ENCODE measurements at regions not wholly inside any gene's neighbourhood (a gene's known extent, or its start where the extent isn't known, plus 50 kb on each side); places are given as distances from the start of the nearest gene placed in this dataset.

- TF ChIP-seq CTCF (conservative IDR thresholded peaks at IDR 0.05; ENCODE audit: low read depth in 2 of 2), result no peak
- TF ChIP-seq REST (IDR thresholded peaks at IDR 0.05; ENCODE audit: unreplicated experiment), result no peak
- no peak for TF ChIP-seq ETS1 (IDR thresholded peaks at IDR 0.05)
- no peak for TF ChIP-seq STAT1 (IDR thresholded peaks at IDR 0.05; ENCODE audit: unreplicated experiment)
- TF ChIP-seq NANOG (IDR thresholded peaks at IDR 0.05; ENCODE audit: borderline replicate concordance), result no peak
Observed at GRCh38 chr4:28918871-28919270, 1801.3 kb upstream of the PCDH7 start (continued).

GRCh38 chr4:28921886-28922285 is 1798.3 kb upstream of the PCDH7 start:
- H3K36me3 ChIP-seq (ENCODE audit: insufficient read depth), result no peaks in the 10 kb centered on the region
- no peaks in the 10 kb centered on the region for H3K36me3 Mint-ChIP-seq (ENCODE audit: low read depth)
- H3K27me3 ChIP-seq (ENCODE audit: insufficient read depth), result no peaks in the 10 kb centered on the region
- no peaks in the 10 kb centered on the region for H4K20me1 ChIP-seq (replicated peaks; ENCODE audit: insufficient read depth)
- H3K27ac Mint-ChIP-seq, result no peak overlapping the region
- H3K9me3 Mint-ChIP-seq, result no peaks in the 10 kb centered on the region
- H3K4me1 Mint-ChIP-seq, result no peaks in the 10 kb centered on the region
- H3K27me3 Mint-ChIP-seq (ENCODE audit: insufficient read depth, low read depth, poor library complexity), result no peaks in the 10 kb centered on the region
- H3K4me3 Mint-ChIP-seq, result no peak overlapping the region
- H3K4me1 ChIP-seq (ENCODE audit: insufficient read depth), result peaks cover 4% of the 10 kb centered on the region; the same call in 1 of the 2 replicates
- H3F3A ChIP-seq (replicated peaks; ENCODE audit: low read depth), result no peaks in the 10 kb centered on the region
- no peak overlapping the region for H3K4me2 ChIP-seq
- DNase-seq (ENCODE audit: low spot score), result no peak
- H3K27ac ChIP-seq (ENCODE audit: low read depth), result no peak overlapping the region
- no peak for ATAC-seq
- H3K9me2 ChIP-seq (ENCODE audit: insufficient read depth), result no peaks in the 10 kb centered on the region
- H3K4me3 ChIP-seq, result no peak overlapping the region
- no peaks in the 10 kb centered on the region for H3K79me2 ChIP-seq (replicated peaks; ENCODE audit: insufficient read depth)
- H2AFZ ChIP-seq, result no peak overlapping the region
- no peak for TF ChIP-seq EZH2phosphoT487 (IDR thresholded peaks at IDR 0.05; ENCODE audit: unreplicated experiment)
- no peak for TF ChIP-seq JUNB (IDR thresholded peaks at IDR 0.05; ENCODE audit: unreplicated experiment)
- TF ChIP-seq ZNF114 (CRISPR knock-in tag; IDR thresholded peaks at IDR 0.05), result no peak
- TF ChIP-seq POLR2AphosphoS5 (IDR thresholded peaks at IDR 0.05; ENCODE audit: low read depth), result no peak
- no peak for TF ChIP-seq CTCF (conservative IDR thresholded peaks at IDR 0.05; ENCODE audit: low read depth in 2 of 2)
- no peak for TF ChIP-seq ETS1 (IDR thresholded peaks at IDR 0.05)
- TF ChIP-seq CREB1 (CRISPR knock-in tag; IDR thresholded peaks at IDR 0.05; ENCODE audit: low read depth), result no peak
- TF ChIP-seq EZH2 (IDR thresholded peaks at IDR 0.05; ENCODE audit: low read depth, unreplicated experiment), result no peak
- TF ChIP-seq STAT1 (IDR thresholded peaks at IDR 0.05; ENCODE audit: unreplicated experiment), result no peak
- TF ChIP-seq NANOG (IDR thresholded peaks at IDR 0.05; ENCODE audit: borderline replicate concordance), result no peak
- TF ChIP-seq REST (IDR thresholded peaks at IDR 0.05; ENCODE audit: unreplicated experiment), result no peak
